Medulla oblongata (tissue), 1 donor: ENCODE measurements at regions not wholly inside any gene's neighbourhood (a gene's known extent, or its start where the extent isn't known, plus 50 kb on each side); places are given as distances from the start of the nearest gene placed in this dataset.
"Not testable (repeated sequence)": the region's sequence is repeated elsewhere in the genome, so short reads cannot be mapped to it uniquely, and the experiment has no call there.

ENCODE experiments used
- DNase-seq: peaks from one replicate; pipeline ENCODE4 v3.0.0-alpha.2; 2015; ENCODE audit errors: extremely low spot score

DNA sequence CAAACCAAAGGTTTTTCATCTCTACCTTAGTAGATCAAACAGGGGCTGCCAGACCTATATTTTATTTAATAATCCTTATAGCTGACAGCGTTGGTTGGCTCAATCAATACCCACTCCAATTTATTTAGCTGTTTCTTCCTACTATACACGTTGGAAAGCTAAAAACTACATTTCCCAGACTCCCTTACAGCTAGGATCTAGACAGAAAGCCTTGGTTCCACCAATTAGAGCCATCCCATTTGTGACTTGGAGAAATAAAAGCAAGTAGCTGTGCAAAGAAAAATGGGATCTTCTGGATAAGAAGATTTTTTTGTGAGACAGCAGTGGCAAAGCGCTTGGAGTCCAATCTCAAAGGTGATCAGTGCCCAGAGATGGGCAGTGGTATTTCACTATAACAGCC, 331.3 kb upstream of the MEIS1 start:
- DNase-seq = no peak

DNA sequence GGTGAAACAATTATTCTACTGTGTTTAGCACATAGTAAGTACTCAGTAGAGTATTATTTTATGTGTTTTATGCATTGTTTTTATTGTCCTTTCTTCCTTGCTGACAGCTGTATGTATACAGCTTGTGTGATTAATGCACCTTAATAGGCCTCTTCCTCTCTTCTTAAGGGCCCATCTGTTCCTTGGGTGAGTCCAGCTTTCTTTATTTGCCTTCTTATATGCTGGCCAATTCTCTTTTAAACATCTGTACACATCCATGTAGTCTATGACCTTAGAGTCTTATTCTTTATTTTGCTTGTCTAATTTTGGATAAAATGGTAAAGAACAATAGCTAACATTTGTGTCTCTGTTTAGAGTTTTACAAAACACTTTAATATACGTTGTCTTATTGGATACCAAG, 333.7 kb upstream of the MEIS1 start:
- no peak for DNase-seq

DNA sequence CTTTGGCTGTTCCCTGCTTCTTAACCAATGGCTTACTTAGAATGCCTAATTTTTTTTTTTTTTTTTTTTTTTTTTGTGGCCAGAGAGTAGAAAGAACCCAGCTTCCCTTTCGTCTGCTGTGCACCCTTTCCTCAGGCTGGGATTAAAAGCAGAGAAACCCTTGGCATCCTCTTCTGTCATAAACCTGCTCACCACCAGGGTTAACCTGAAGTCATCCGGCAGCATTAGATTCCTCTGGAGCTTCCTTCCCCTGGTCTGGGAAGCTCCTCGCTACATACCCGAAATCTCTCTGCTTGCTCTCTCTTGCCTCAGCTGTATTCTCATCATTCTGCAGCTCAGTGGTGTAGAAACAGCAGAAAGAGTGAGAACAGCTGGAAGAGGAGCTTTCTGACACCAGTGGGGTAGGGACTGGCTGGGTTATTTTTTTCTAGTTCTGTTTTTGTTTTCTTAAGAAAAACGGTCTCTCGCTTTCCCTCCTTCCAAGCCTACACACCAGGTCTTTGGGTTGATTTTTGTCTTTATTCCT, 339.0 kb upstream of the MEIS1 start:
- no peak for DNase-seq

DNA sequence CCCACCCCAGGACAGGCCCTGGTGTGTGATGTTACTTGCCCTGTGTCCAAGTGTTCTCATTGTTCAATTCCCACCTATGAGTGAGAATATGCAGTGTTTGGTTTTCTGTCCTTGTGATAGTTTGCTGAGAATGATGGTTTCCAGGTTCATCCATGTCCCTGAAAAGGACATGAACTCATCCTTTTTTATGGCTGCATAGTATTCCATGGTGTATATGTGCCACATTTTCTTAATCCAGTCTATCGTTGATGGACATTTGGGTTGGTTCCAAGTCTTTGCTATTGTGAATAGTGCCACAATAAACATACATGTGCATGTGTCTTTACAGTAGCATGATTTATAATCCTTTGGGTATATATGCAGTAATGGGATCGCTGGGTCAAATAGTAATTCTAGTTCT, 340.2 kb upstream of the MEIS1 start:
- not testable (repeated sequence) for DNase-seq

DNA sequence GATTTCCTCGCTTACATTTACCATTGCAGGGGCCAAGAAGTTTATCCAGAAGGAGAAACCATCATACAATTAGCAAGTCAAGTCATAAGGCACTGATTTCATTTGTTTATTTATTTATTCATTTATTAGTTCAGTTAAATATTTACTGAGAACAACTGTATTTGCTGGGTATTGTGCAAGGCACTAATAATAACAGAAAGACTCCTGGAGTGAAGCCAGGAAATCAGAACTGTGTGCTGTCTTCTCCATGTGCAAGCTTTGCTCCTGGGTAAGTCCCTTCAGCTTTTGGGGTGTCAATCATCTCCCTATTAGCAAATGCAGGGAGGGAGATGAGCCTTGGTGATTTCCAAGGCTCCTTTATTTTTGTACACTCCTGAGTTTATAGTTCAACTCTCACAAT, 341.6 kb upstream of the MEIS1 start:
- DNase-seq = no peak

DNA sequence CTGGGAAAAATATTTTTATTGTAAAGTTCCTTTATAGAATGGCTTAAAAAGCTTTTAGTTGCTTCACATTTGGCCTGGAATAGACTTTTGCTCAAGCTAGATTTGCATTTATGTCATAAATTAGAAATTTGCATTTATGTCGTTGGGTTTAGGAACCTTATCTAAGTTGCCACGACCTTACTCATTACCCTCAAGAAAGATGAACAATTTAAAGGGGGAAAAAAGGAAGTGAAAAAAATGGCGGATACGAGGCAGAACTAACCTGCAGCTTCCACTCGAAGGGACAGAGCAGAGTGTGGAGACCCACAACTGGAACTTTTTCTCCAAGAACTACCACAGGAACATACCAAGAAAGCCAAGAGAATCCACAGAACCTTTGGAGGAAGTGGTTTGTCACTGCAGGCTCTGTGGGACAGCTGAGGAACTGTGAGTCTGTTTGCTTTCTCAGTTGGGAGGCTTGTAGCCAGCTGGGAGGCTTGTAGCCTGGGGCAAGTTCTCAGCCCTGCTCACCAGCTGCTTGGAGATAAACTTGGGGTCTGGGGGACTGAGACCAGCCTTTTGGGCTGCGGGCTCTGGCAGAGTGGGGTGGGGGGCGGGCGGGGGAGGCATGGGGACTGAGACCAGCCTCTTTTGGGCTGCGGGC, 349.9 kb upstream of the MEIS1 start:
- no peak for DNase-seq

DNA sequence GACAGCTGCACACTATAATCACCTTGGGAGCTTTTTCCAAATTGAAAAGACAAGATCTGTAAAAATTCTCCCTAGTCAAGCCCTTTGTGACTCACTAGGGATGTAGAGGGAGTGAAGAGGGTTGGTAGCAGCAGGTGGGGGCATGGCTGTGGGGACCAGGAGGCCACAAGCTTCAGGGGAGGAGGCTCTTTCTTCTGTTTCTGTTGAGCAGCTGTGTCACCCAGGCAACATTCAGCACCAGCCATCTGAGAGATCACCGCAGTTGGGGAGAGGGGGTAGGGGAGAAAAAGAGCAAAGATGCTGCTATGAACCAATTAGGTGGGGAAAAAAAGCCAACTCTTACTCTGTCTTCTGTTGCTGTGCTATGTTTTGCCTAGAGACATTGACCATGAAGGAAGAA, 352.3 kb upstream of the MEIS1 start:
- DNase-seq = no peak

DNA sequence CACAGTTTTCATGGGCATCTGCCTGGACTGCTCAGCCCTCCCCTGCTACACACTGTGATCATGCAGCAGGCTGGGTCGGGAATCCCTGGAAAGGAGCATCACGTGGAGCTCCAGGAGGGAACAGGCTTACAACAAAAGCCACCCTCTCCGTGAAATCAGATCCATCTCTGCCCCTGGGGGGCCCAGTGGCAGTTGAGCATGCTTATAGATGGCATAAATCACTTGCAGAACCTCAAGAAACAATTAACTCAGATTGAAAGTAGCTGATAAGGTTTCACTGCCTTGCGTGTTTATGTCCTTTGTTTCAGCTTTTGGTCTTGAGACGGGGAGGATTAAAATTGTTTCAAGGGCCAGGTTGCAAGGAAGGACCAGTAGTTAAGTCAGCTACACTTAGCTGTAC, 354.8 kb upstream of the MEIS1 start:
- DNase-seq = no peak

DNA sequence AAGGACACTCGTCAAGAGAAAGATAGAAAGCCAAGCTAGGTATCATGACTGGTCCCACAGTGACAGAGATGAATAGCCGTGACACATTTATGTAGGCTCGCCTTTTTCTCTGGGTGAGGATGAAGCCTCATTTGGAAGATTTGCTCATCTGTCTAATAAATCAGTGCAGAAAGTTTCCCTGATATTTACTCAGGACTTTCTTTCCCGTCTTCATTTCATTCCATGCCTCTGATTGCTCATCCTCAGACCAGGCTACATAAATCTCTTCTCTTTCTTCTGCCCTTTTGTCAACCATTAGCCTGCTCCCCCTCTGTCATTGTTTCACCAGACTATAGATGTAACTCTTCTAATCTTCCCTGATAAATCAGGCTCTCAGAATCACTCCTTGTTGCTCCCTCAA, 361.8 kb upstream of the MEIS1 start:
- no peak for DNase-seq

DNA sequence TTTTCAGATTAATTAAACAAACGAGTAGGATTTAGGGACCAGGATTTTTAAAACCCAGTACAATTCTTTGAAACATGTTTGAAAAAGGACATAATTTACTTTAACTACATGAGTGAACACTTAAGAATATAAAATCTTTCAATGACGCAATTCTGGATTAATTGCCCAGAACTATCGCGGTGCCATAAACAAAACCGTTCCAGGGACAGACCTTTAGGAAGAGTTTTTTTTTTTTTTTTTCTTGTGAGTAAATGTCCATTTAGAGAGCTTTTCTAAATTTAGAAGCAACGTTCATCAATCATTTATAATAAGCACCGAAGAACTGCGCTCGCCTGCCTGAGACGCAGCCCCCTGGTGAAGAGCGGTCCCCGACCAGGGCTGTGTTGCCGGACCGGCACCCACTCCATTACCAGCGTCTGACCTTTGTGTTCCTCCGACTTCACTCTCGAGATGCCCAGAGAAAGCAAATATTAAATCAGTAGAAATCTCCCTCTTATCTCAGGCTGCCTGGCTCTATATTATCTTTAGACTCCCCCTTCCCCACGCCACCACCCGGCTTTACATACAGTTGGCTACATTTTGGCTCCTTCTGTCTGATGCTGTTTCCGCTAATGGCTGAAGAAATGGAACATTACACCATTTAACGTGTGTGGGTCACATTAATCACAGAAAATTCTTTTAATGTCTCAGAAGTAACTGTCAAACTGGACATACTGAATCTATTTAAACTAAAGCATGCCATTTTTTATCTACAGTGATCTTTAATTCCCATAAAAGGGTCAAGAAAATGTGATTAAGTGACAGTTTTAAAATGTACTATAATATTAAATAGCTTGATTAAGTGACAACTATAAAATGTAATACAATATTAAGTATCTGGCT, 364.0 kb upstream of the MEIS1 start:
- no peak for DNase-seq

DNA sequence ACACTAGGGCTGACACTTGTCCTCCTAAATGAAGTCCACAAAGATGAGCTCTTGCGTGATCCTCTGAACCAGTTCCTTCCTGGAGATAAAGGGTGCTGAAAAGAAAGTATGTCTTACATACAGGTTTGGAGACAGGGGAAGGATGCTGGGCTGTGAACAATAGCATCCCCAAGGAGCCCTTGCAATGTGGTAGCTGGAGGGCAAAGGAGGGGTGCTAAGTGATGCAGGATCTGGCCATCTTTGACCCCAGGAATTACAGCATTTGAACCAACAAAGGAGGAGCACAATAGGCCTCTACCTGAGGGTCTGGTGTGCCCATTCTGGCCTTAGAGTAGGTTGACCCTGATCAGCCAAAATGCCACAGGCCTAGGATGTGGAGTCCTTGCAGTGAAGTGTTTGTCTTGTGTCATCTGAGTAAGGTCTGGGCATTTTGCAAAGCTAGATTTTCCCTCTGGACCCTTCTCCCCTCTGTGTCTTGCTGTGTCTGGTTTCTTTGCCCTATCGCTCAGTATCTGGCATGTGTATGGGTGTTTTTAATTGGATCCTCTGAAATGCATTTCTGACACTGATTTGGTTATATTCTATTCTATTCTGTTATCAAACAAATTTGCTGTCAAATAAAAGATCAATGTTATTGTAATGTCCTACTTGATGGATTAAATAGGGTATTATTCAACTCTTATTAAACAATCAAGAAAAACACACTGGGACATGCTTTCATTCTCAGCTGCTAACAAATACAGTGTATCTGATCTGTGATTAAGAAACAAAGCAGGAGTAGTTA, 364.8 kb upstream of the MEIS1 start:
- no peak for DNase-seq

DNA sequence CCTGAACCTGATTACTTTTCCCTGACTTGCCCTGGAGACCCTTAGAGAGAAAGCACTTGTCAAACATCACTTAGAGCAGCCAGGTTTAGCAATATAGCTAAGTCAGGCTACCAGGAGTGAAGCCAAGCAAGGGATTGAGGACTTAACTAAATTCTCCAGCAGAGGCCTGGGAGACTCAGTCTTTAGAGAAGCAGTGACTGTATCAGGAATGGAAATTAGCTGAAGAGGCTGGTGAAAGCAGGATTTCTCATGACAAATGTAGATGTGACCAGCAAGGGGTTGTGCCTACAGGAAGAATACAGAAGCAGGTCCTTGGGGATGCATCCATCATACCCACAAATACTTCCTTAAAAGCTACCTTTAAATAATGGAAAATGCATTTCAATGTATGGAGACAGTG, 368.9 kb upstream of the MEIS1 start:
- DNase-seq = no peak

DNA sequence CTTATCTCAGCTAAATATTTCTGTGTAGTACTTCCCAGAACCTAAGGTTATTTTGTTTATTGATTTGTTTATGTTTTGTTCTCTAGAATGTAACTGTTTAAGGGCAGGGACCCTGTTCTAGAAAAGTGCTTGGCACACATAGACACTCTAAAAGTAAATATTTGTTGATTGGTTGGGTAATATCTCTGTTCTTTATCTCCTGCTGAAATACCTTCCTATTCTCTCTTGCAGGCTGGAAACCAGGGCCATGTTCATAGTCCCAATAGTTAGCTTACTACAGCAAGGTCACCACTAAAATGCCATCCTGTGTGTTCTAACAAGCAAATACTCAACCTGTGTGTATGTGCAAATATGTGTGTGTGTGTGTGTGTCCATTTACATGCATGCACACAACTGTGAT, 375.6 kb upstream of the MEIS1 start:
- DNase-seq = no peak

DNA sequence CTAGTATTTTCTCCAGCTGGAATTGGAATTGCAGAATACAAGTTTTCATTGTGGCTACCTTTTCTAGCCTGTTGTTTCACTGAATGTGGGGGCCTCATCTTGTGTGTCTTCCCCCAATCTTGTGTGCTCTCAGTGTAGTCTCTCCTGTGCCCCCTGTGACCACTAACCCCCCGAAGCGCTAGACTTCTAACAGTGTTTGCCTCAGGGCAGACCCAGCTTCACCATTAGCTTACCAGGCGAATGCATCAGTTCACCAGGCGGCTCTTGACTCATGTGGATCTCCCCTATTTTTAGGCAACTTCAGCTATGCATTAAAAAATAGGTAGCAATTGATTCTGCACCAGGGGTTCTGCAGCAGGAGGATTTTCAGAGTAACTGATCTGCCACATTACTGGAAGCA, 376.2 kb upstream of the MEIS1 start:
- no peak for DNase-seq

DNA sequence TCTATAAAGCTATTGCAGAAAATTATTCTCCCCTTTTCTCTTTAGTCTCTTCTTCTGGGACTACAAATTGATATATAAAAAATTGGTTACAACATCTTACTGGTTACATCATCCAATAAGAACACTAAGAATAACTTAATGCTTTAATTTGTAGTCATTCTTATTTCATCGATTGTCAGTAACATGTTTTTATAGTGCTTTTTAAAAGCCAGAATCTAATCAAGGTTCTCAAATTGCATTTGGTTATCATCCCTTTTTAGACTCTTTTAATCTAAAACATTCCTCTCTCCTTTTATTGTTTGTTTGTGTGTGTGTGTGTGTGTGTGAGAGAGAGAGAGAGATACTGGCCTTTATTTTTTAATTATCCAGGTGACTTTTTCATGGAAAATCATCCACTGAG, 377.1 kb upstream of the MEIS1 start:
- DNase-seq = no peak

DNA sequence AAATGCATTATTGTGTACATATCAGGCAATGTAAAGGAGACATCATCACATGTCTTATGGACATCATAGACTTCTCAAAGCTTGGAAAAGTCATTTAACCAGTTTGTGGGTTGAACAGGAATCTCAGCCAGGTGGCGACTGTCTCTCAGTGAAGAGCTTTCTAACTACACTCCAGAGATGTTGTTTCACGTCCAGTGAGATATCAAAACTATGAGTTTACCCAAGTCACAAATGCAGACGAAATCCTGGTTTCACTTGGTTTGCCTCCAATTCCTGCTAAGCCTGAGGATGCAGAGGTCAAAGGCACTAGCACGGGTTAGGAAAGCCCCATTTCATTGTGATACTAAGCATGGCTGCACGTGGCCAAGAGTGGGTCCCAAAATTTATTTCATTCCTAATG, 384.5 kb upstream of the MEIS1 start:
- no peak for DNase-seq

DNA sequence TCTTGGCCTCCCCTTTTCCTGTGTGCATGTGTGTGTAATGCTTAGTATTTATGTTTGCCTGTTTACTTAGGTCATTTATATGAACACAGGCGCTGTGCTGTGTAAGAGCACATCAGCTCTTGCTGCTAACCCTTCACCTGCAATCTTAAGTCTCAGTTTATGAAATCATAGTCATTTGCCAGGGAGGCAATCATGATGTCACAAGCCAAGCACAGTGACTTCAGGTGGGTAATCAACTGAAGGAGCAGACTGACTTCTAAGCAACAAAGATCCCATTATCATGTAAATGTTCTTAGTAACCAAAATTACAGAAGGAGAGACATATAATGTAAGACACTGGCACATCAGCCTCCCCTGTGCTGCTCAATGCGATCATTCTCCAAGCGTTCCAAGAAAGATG, 386.3 kb upstream of the MEIS1 start:
- no peak for DNase-seq

DNA sequence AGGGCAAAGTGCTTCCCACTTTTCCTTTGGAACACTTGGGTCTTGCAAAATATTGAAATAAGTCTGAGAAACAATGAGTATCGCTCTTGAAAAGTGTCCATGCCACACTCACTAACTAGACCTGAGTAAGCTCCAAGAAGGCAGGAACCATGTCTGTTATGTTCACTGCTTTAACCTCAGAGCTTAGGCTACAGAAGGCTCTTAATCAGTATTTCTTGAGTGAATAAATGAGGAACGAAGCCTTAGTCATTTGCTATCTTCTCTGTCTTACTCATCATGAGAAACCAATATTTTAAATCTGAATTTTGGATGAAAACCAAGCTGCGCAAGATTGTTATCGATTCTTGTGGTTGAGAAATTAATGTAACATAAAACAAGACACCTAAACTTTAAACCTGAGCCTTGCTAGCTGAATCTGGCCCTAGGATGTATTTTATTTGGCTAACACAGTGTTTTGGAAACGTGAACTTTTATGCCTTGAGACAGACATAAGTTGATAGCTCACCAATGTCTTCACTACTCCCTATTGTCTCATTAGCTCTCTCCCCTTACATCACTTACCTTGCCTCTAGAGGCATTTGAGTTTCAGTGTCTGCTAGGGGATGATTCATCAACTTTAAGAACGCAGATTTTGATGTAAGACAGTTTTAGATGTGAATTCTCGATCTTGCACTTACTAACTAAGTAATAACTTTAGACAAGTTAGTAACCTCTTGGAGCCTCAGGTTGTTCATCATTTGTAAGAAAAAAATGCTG, 392.8 kb upstream of the MEIS1 start:
- DNase-seq = no peak

DNA sequence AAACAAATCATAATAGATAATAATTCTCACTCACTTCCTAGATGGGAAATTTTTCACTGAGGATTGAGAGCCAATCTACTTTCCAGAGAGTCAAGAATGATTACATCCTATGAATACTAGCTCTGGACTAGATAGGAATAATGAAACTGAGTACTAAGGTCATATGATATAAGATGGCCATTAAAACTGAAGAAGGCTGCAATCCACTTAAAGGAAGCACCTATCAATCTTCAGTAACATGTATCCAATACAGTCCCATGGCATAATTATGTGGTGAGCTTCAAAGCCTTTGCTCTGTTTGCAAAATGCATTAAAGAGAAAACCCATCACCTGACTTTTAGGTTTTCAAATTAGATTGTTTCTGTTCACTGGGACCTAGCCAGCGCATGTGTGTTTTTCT, 398.0 kb upstream of the MEIS1 start:
- DNase-seq = no peak

DNA sequence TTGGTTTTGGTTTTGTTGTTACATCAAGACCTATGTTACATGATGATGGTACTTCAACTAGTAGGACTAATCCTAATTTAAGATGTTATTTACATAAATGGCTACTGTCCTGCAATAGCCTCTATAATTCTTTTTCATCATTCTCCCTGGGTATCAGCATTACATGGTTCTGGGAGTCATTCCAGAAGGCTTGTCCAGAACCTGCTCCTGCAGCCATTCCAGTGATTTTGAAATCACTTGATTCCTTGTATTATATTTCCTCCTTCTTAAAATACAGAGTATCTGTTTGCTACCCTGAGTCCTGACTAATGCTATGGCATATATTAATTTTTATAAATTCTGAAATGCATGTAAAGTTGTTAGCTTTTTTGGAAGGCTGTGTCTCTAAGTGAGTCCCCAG, 400.5 kb upstream of the MEIS1 start:
- no peak for DNase-seq

DNA sequence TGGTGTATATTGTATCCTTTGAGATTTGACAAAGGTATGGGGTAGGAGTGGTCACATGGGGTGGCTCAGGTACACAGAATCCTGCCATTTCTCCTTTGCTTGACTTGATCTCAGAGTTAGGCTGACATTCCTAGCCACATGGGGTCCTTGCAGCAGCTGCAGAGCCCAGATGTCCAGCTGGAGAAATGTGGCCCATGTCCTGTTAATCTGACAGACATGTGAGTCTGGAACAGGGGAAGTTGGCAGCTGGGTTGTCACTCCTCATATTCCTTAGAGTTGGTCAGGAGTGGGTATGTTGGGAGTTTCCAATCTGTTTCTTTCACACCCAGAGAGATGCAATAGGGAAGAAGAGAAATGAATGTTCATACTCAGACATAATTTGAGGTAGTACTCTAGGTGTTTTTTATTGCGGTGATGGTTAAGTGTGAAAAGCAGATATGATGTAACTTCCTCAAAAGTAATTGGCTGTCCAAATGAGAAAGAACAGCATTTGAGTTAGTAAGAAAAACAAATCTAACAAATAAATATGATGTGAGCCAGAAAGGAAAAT, 402.6 kb upstream of the MEIS1 start:
- no peak for DNase-seq

DNA sequence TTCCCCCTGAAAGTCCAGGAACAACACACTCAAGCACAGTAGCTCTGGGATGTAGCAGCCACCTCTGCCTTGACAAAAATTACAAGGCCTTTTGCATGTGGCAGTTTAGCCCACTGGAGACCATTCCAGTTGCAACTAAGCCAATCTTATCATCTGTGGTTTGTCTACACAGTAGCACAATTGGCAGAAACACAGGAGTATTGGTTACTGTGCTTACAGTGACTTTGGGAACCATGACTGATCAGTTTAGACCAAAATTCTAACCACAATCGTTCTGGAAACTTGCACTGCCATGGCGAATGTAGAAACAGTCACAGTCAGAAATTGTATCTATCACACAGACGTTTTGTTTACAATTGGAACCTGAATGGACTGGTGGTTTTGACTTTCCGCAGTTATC, 403.7 kb upstream of the MEIS1 start:
- DNase-seq = no peak
